Uterus (tissue), 2 donors: ENCODE measurements at regions not wholly inside any gene's neighbourhood (a gene's known extent, or its start where the extent isn't known, plus 50 kb on each side); places are given as distances from the start of the nearest gene placed in this dataset.

Experiments
- CTCF ChIP-seq, 4 experiments: fragments of 200-600 bp in 2 of 4; fragments of 450-650 bp in 2 of 4; sonication (generic) in 2 of 4; IDR thresholded peaks; one replicate each; pipeline ENCODE4 v1.5.1; 2016 to 2019; ENCODE audit warnings: antibody characterized with exemption in 4 of 4, mild to moderate bottlenecking in 2 of 4, moderate library complexity in 1 of 4
- POLR2A ChIP-seq, 2 donors: fragments of 450-650 bp; IDR thresholded peaks; one replicate each; pipeline ENCODE4 v1.6.1; 2016; ENCODE audit warnings: antibody characterized with exemption in 2 of 2, mild to moderate bottlenecking in 1 of 2, moderate library complexity in 1 of 2

DNA sequence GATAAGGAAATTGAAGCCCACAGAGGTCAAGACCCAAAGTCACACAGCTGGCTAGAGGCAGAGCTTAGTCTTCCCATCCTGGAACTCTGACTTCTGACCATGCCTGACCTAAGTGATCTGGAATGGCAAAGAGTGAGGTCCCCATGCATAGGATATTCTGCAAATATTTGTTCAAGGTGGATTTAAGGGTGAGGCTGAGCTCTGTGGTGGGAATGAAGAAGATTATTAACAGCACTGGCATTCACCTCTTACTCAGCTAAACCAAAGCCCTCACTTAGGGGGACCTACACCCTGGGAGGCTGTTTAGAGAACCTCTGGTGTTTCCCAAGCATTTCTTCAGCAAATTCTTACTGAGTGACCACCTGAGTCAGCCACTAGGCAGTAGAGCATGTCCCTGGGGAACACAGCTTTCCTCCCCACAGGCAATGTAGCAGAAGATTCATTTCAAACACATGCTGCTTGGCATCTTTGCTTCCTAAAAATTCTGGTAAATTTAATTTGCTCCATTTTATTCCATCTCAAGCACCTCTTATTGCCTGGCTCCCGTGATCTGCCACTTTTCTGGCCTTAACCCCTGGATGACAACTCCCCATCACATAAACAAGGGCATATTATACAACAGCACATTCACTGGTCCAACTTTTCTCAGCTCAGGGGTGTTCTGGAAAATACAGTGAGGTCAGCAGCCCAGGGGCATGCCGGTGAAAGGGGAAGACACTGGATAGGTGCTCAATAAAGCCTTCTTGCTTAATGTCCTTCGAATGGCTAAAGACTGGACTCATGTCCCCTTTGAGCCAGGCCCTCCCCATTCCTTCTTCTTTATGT, 176.0 kb downstream of the ABHD5 start:
- TF ChIP-seq CTCF (IDR thresholded peaks at IDR 0.05), result no peak
- TF ChIP-seq POLR2A (IDR thresholded peaks at IDR 0.05), result no peak
